ENCODE measurements at regions not wholly inside any gene's neighbourhood (a gene's known extent, or its start where the extent isn't known, plus 50 kb on each side); places are given as distances from the start of the nearest gene placed in this dataset.

DNA sequence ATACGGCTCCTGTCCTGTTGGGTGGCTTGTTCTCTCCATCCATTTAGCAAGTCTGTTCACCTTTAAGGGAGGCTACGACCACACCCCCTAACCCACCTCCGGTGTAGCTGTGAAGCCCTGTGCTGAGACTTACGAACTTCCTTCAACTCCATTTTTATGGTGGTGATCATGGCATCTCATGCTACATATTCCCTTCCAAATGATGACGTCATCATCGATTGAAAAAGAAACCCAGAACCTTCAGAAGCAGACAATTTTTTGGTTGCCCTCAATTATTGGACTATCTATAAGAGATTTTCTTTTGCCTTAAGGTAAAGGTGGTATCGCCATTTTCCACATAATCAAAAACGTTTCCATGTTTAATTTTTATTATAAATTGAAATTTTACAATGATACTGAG is 389.0 kb downstream of the CBLN4 start:
- Mint-ChIP-seq H3K27ac (no peak overlapping the region), H3K36me3 (ENCODE audit: low read depth) (peaks cover 25% of the 10 kb centered on the region; the same call in 2 of the 3 replicates), H3K4me1 (no peaks in the 10 kb centered on the region), H3K4me3 (no peak overlapping the region), H3K9me3 (peaks cover 96% of the 10 kb centered on the region), H3K27me3 (ENCODE audit: insufficient read depth, low read depth, poor library complexity) (no peaks in the 10 kb centered on the region)
- Histone ChIP-seq H3K4me3 (no peak overlapping the region), H3K4me1 (ENCODE audit: insufficient read depth) (no peaks in the 10 kb centered on the region), H3K27ac (ENCODE audit: low read depth) (no peak overlapping the region), H2AFZ (no peak overlapping the region), H3K36me3 (ENCODE audit: insufficient read depth) (peaks cover 3% of the 10 kb centered on the region; the same call in 1 of the 2 replicates), H3K79me2 (replicated peaks; ENCODE audit: insufficient read depth) (no peaks in the 10 kb centered on the region), H3F3A (replicated peaks; ENCODE audit: low read depth) (no peaks in the 10 kb centered on the region), H3K27me3 (ENCODE audit: insufficient read depth) (no peaks in the 10 kb centered on the region), H3K4me2 (no peak overlapping the region), H4K20me1 (replicated peaks; ENCODE audit: insufficient read depth) (no peaks in the 10 kb centered on the region), H3K9me2 (ENCODE audit: insufficient read depth) (no peaks in the 10 kb centered on the region)
- no peak for DNase-seq (ENCODE audit: low spot score)
- TF ChIP-seq, protein P1, sequence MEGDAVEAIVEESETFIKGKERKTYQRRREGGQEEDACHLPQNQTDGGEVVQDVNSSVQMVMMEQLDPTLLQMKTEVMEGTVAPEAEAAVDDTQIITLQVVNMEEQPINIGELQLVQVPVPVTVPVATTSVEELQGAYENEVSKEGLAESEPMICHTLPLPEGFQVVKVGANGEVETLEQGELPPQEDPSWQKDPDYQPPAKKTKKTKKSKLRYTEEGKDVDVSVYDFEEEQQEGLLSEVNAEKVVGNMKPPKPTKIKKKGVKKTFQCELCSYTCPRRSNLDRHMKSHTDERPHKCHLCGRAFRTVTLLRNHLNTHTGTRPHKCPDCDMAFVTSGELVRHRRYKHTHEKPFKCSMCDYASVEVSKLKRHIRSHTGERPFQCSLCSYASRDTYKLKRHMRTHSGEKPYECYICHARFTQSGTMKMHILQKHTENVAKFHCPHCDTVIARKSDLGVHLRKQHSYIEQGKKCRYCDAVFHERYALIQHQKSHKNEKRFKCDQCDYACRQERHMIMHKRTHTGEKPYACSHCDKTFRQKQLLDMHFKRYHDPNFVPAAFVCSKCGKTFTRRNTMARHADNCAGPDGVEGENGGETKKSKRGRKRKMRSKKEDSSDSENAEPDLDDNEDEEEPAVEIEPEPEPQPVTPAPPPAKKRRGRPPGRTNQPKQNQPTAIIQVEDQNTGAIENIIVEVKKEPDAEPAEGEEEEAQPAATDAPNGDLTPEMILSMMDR (conservative IDR thresholded peaks at IDR 0.05; ENCODE audit: low read depth in 2 of 2): no peak
- TF ChIP-seq REST (IDR thresholded peaks at IDR 0.05; ENCODE audit: unreplicated experiment) (no peak), EZH2phosphoT487 (IDR thresholded peaks at IDR 0.05; ENCODE audit: unreplicated experiment) (no peak), EZH2 (IDR thresholded peaks at IDR 0.05; ENCODE audit: low read depth, unreplicated experiment) (no peak), ETS1 (IDR thresholded peaks at IDR 0.05) (no peak), CREB1 (CRISPR knock-in tag; IDR thresholded peaks at IDR 0.05; ENCODE audit: low read depth) (no peak), NANOG (IDR thresholded peaks at IDR 0.05; ENCODE audit: borderline replicate concordance) (no peak), ZNF331 (CRISPR knock-in tag; IDR thresholded peaks at IDR 0.05; ENCODE audit: low read depth) (no peak), ZNF114 (CRISPR knock-in tag; IDR thresholded peaks at IDR 0.05) (no peak), JUNB (IDR thresholded peaks at IDR 0.05; ENCODE audit: unreplicated experiment) (no peak), STAT1 (IDR thresholded peaks at IDR 0.05; ENCODE audit: unreplicated experiment) (no peak), POLR2AphosphoS5 (IDR thresholded peaks at IDR 0.05; ENCODE audit: low read depth) (no peak)
- TF ChIP-seq, protein P2, sequence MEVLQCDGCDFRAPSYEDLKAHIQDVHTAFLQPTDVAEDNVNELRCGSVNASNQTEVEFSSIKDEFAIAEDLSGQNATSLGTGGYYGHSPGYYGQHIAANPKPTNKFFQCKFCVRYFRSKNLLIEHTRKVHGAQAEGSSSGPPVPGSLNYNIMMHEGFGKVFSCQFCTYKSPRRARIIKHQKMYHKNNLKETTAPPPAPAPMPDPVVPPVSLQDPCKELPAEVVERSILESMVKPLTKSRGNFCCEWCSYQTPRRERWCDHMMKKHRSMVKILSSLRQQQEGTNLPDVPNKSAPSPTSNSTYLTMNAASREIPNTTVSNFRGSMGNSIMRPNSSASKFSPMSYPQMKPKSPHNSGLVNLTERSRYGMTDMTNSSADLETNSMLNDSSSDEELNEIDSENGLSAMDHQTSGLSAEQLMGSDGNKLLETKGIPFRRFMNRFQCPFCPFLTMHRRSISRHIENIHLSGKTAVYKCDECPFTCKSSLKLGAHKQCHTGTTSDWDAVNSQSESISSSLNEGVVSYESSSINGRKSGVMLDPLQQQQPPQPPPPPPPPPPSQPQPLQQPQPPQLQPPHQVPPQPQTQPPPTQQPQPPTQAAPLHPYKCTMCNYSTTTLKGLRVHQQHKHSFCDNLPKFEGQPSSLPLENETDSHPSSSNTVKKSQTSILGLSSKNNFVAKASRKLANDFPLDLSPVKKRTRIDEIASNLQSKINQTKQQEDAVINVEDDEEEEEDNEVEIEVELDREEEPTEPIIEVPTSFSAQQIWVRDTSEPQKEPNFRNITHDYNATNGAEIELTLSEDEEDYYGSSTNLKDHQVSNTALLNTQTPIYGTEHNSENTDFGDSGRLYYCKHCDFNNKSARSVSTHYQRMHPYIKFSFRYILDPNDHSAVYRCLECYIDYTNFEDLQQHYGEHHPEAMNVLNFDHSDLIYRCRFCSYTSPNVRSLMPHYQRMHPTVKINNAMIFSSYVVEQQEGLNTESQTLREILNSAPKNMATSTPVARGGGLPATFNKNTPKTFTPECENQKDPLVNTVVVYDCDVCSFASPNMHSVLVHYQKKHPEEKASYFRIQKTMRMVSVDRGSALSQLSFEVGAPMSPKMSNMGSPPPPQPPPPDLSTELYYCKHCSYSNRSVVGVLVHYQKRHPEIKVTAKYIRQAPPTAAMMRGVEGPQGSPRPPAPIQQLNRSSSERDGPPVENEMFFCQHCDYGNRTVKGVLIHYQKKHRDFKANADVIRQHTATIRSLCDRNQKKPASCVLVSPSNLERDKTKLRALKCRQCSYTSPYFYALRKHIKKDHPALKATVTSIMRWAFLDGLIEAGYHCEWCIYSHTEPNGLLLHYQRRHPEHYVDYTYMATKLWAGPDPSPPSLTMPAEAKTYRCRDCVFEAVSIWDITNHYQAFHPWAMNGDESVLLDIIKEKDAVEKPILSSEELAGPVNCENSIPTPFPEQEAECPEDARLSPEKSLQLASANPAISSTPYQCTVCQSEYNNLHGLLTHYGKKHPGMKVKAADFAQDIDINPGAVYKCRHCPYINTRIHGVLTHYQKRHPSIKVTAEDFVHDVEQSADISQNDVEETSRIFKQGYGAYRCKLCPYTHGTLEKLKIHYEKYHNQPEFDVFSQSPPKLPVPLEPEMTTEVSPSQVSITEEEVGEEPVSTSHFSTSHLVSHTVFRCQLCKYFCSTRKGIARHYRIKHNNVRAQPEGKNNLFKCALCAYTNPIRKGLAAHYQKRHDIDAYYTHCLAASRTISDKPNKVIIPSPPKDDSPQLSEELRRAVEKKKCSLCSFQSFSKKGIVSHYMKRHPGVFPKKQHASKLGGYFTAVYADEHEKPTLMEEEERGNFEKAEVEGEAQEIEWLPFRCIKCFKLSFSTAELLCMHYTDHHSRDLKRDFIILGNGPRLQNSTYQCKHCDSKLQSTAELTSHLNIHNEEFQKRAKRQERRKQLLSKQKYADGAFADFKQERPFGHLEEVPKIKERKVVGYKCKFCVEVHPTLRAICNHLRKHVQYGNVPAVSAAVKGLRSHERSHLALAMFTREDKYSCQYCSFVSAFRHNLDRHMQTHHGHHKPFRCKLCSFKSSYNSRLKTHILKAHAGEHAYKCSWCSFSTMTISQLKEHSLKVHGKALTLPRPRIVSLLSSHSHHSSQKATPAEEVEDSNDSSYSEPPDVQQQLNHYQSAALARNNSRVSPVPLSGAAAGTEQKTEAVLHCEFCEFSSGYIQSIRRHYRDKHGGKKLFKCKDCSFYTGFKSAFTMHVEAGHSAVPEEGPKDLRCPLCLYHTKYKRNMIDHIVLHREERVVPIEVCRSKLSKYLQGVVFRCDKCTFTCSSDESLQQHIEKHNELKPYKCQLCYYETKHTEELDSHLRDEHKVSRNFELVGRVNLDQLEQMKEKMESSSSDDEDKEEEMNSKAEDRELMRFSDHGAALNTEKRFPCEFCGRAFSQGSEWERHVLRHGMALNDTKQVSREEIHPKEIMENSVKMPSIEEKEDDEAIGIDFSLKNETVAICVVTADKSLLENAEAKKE (CRISPR knock-in tag; IDR thresholded peaks at IDR 0.05): no peak
- ATAC-seq: no peak

Data from GM23338 (cell line).